ENCODE measurements at regions not wholly inside any gene's neighbourhood (a gene's known extent, or its start where the extent isn't known, plus 50 kb on each side); places are given as distances from the start of the nearest gene placed in this dataset.

GRCh38 chr13:63209330-63210017 lies 1793.8 kb upstream of the PCDH20 start:
- TF ChIP-seq CTCF (IDR thresholded peaks at IDR 0.05): no peak
- TF ChIP-seq POLR2A (IDR thresholded peaks at IDR 0.05): no peak
- TF ChIP-seq EP300 (IDR thresholded peaks at IDR 0.05): no peak
- no peak for TF ChIP-seq POLR2AphosphoS5 (IDR thresholded peaks at IDR 0.05)

All from suprapubic skin (tissue), 4 donors.